HepG2 (cell line): ENCODE measurements at regions not wholly inside any gene's neighbourhood (a gene's known extent, or its start where the extent isn't known, plus 50 kb on each side); places are given as distances from the start of the nearest gene placed in this dataset.
A peak's percentile ranks its signal among the peaks of the same experiment; 100 is the strongest.

Experiments used
- ATAC-seq: fragments of 200-7000 bp; cut with Tn5 transposase; 3 replicates; pipeline ENCODE4 v1.9.1; 2020; ENCODE audit warnings: mild to moderate bottlenecking, moderate library complexity
- BruUV-seq: library from RNA; stranded (reverse); fragments of 400-500 nt; replicated peaks from 2 replicates; lab custom pipeline; 2021; lab: Mats Ljungman, UMichigan
- CTCF ChIA-PET: fragments of 300-600 bp; formaldehyde crosslinking; extraction: SDS; loops from one replicate; lab custom pipeline; 2021; ENCODE audit warnings: low total read pairs, inconsistent platforms, low intra/inter-chr PET ratio; lab: Yijun Ruan, JAX
- POLR2A ChIA-PET: fragments of 350-600 bp; sonication (Branson Sonifier 250); formaldehyde crosslinking; loops from one replicate; lab custom pipeline; 2020; ENCODE audit warnings: antibody characterized with exemption, inconsistent platforms; lab: Yijun Ruan, JAX
- DNase-seq: peaks from one replicate; pipeline ENCODE4 v3.0.0-alpha.2; 2015; ENCODE audit warnings: low spot score
- FAIRE-seq: peaks from 3 replicates; lab custom pipeline; 2011; peaks lifted over from hg19 to GRCh38; lab: Jason Lieb, UNC
- H2AFZ ChIP-seq: one replicate; pipeline ENCODE4 v1.6.1; 2011; ENCODE audit warnings: low read length, inconsistent platforms
- H3K27ac ChIP-seq: fragments of 300-600 bp; 3 replicates; pipeline ENCODE4 v1.8.0; 2011; ENCODE audit warnings: mixed run types, mild to moderate bottlenecking, mixed read lengths, low read length, inconsistent platforms; ENCODE audit not compliant: insufficient read depth; ENCODE audit errors: extremely low read length
- H3K27me3 ChIP-seq, 2 experiments: fragments of 200-600 bp in 1 of 2; 2 replicates in 1 of 2; 3 replicates in 1 of 2; pipeline versions ENCODE4 v1.6.0 to v1.8.0; 2011; ENCODE audit warnings: low read length in 2 of 2, mild to moderate bottlenecking in 2 of 2, moderate library complexity in 2 of 2, inconsistent platforms in 1 of 2; ENCODE audit not compliant: insufficient read depth in 2 of 2, control insufficient read depth in 1 of 2
- H3K36me3 ChIP-seq, 2 experiments: fragments of 200-600 bp in 1 of 2; replicated peaks in 1 of 2; 2 replicates in 1 of 2; 3 replicates in 1 of 2; pipeline versions ENCODE4 v1.5.1 to v1.8.0; 2011; ENCODE audit warnings: low read length in 2 of 2, inconsistent platforms in 1 of 2; ENCODE audit not compliant: insufficient read depth in 2 of 2, control insufficient read depth in 1 of 2
- H3K4me1 ChIP-seq: 2 replicates; pipeline ENCODE4 v1.5.1; 2012; ENCODE audit warnings: low read length, inconsistent platforms; ENCODE audit not compliant: insufficient read depth
- H3K4me2 ChIP-seq: 2 replicates; pipeline ENCODE4 v1.6.0; 2011; ENCODE audit warnings: low read depth, low read length, inconsistent platforms
- H3K4me3 ChIP-seq, 3 experiments: fragments of 200-600 bp in 1 of 3; sonication (generic), shearing (Covaris generic) in 1 of 3; replicated peaks in 1 of 3; 2 replicates each; pipeline ENCODE4 v1.5.1; 2011 to 2016; ENCODE audit warnings: low read length in 3 of 3, inconsistent platforms in 2 of 3, low read depth in 2 of 3, mild to moderate bottlenecking in 2 of 3, control low read depth in 1 of 3, mixed read lengths in 1 of 3; ENCODE audit not compliant: insufficient read depth in 1 of 3
- H3K79me2 ChIP-seq: one replicate; pipeline ENCODE4 v1.6.1; 2011; ENCODE audit warnings: low read length, inconsistent platforms; ENCODE audit not compliant: insufficient read depth
- H3K9ac ChIP-seq: 2 replicates; pipeline ENCODE4 v1.6.0; 2011; ENCODE audit warnings: mild to moderate bottlenecking, low read depth, low read length, inconsistent platforms; ENCODE audit not compliant: insufficient read depth
- H3K9me3 ChIP-seq: 2 replicates; pipeline ENCODE4 v1.5.1; 2012; ENCODE audit warnings: mild to moderate bottlenecking, low read length
- H4K20me1 ChIP-seq: 2 replicates; pipeline ENCODE4 v1.6.0; 2011; ENCODE audit warnings: inconsistent platforms, mild to moderate bottlenecking, low read length, moderate library complexity; ENCODE audit not compliant: insufficient read depth
- MYC ChIP-seq: sonication (generic); formaldehyde crosslinking; IDR thresholded peaks from 2 replicates; pipeline ENCODE4 v1.9.0; 2021; ENCODE audit warnings: missing genetic modification reagents, borderline replicate concordance
- PRDM15 ChIP-seq: sonication (generic); formaldehyde crosslinking; IDR thresholded peaks from 2 replicates; pipeline ENCODE4 v1.4.0; 2020; ENCODE audit warnings: missing genetic modification reagents
- ZBTB1 ChIP-seq: sonication (generic); formaldehyde crosslinking; IDR thresholded peaks from 2 replicates; pipeline ENCODE4 v1.4.0; 2020; ENCODE audit warnings: missing genetic modification reagents, borderline replicate concordance
- WGBS: methylation state at CpG from one replicate; pipeline ENCODE4 v1.1.6; 2017; ENCODE audit warnings: low lambda C conversion rate; 5-methylcytosine and 5-hydroxymethylcytosine counted together
- in situ Hi-C: cut with HindIII; loops from 2 replicates; pipeline ENCODE4 v1.10.0; 2017; ENCODE audit warnings: low pct_unique_long_range_greater_than_20kb; ENCODE audit not compliant: extremely low pct_ligation_motif_present
- intact Hi-C: fragments of 100-400 bp; cut with micrococcal nuclease; formaldehyde crosslinking; loops from one replicate; pipeline ENCODE4 v1.10.0; 2022; ENCODE audit not compliant: unreplicated experiment

DNA sequence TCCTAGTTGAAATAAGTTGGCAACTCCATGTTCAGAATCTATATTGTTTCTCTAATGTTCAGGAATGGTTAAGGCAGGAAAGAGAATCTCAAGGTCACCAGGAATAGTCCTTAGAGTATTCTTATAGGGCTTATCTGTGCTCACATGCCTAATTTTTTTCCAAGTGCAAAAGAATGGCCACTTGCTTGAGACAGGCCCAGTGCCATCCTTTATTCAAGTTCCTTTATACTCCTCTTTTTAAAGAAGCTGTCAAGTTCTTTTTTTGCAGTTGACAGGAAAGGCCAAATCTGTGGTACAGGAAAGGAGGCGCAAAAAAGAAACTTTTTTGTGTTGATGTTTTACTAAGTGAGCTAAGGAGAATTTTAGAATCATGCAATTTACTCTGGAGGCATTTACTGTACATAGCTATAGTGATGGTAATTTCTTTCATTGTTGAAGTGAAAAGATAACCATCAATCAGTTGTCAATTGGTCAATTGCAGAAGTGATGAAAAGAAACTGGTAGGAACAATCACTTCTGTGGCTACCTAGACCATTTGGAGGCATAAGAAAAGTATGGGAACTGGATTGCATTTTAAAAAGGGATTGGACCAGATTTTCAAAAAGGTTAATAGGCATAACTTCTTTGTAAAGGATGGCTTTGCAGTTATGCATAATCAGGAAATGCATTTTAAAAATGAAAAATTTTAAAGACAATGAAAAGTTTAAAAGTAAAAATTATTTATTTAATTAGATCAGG, 102.5 kb upstream of the SOX2 start:
- H2AFZ ChIP-seq, result no peak overlapping the region
- FAIRE-seq, result no peak
- BruUV-seq, result no TSS peak
- ChIA-PET CTCF (no interaction called here), POLR2A (no interaction called here)
- no peaks in the 10 kb centered on the region for H3K4me1 ChIP-seq
- H4K20me1 ChIP-seq, result no peaks in the 10 kb centered on the region
- no peaks in the 10 kb centered on the region for H3K9me3 ChIP-seq
- TF ChIP-seq PRDM15, result peak; percentile 68; the same call in 1 of the 2 replicates
- TF ChIP-seq ZBTB1 (CRISPR knock-in tag), result no peak
- no peak overlapping the region for H3K9ac ChIP-seq
- ATAC-seq, result no peak
- in situ Hi-C loops, result no loop called here
- H3K36me3 ChIP-seq, result no peaks in the 10 kb centered on the region
- no peak overlapping the region for H3K4me2 ChIP-seq
- no peak overlapping the region for H3K27ac ChIP-seq
- no peaks in the 10 kb centered on the region for H3K79me2 ChIP-seq
- H3K4me3 ChIP-seq, result no peak overlapping the region
- WGBS, result 49% methylated on average over 1 of the region's 1 CpG
- no peak for DNase-seq
- H3K27me3 ChIP-seq, result no peaks in the 10 kb centered on the region; a peak in 1 of 5 replicates
- intact Hi-C loops, result no loop called here

- no peaks in the 10 kb centered on the region for H3K9me3 ChIP-seq
- no peaks in the 10 kb centered on the region for H3K27me3 ChIP-seq
- no peak overlapping the region for H2AFZ ChIP-seq
- no TSS peak for BruUV-seq
- H3K4me3 ChIP-seq, result no peak overlapping the region
- ATAC-seq (no peak), DNase-seq (no peak), FAIRE-seq (no peak)
- intact Hi-C loops, result no loop called here
- no peaks in the 10 kb centered on the region for H3K4me1 ChIP-seq
- TF ChIP-seq MYC (CRISPR knock-in tag), result no peak
- H3K4me2 ChIP-seq, result no peak overlapping the region
- CTCF ChIA-PET, result no interaction called here
- no peaks in the 10 kb centered on the region for H3K79me2 ChIP-seq
- no peak overlapping the region for H3K9ac ChIP-seq
- no peaks in the 10 kb centered on the region for H3K36me3 ChIP-seq
- H4K20me1 ChIP-seq, result no peaks in the 10 kb centered on the region
- POLR2A ChIA-PET, result no interaction called here
- no peak overlapping the region for H3K27ac ChIP-seq
- in situ Hi-C loops, result no loop called here
- 1% methylated on average over 3 of the region's 3 CpGs for WGBS
Observed at GRCh38 chr3:181604267-181604666, 107.5 kb upstream of the SOX2 start.
